ENCODE measurements at regions not wholly inside any gene's neighbourhood (a gene's known extent, or its start where the extent isn't known, plus 50 kb on each side); places are given as distances from the start of the nearest gene placed in this dataset.

DNA sequence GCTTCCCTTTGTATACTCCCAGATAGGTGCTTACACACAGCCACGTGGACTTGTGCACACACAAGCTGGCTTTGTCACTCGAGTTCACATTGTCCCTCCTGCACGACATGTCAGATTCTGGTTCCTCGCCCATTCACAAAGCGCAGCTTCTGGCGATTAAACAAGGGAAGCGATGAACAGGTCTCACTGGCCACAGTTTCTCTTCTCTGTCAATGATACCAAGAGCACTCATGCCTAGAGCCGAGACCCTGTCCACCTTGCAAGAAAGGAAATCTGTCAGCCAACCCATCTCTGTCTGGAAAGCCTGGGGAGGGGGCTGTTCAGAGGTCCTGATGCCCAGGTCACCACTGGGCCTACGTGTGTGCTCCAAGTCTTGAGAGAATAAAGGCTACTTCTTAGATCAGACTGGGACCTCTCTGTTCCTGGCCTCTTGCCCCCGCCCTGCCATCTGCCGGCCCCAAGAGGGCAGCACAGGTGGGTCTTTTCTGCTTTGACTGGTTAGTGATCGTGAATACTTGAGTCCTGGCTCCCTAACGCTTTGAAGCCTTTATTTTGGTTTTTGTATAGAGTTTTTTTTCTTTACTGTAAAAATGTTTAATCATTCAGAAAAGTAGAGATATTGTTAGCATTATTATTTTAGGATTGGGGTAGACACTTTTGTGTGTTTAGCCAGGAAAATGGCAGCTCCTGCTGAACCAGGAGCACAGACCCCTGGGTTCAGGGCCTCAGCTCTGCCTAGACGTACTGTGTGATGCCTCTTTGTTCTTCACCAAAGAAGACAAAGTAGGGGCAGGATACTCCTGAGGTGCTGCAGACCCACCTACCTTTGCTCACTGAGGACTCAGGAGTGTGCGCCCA lies 104.7 kb downstream of the MRM1 start:
- no peak for DNase-seq
- H3K4me1 ChIP-seq (ENCODE audit: insufficient read depth): no peaks in the 10 kb centered on the region
- H3K27me3 ChIP-seq: no peaks in the 10 kb centered on the region
- H3K27ac ChIP-seq: no peak overlapping the region
- no peaks in the 10 kb centered on the region for H3K36me3 ChIP-seq
- 50 to 57% (median 55%) methylated on average over 15 of the region's 15 CpGs for WGBS, 3 donors
- no peak for TF ChIP-seq POLR2A (IDR thresholded peaks at IDR 0.05)
- TF ChIP-seq CTCF (IDR thresholded peaks at IDR 0.05): no peak
- no peak for TF ChIP-seq EP300 (IDR thresholded peaks at IDR 0.05)
- intact Hi-C loops (cut with DNase I): no loop called here
- no peak overlapping the region for H3K4me3 ChIP-seq
- H3K9me3 ChIP-seq: no peaks in the 10 kb centered on the region

DNA sequence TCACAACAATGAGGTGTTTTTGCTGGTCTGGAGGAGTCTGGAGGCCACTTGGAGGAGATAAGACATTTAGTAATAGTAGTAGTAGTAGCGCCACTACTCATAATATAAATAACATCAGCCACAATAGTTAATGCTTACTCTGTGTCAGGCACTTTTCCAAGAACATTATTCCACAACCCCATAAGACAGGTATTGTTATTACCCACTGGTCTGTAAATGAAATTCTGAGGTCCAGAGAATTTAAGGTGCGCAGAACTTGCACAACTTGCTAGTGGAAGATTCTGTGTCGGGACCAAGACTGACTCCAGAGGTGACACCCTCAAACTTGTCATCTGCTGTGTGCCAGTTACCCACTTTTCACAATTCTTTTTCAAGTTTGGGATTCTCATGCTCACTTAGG lies 106.5 kb downstream of the MRM1 start:
- 84 to 85% (median 84%) methylated on average over 3 of the region's 3 CpGs for WGBS, 3 donors
- H3K36me3 ChIP-seq: no peaks in the 10 kb centered on the region

GRCh38 chr17:36714789-36715188 lies 113.4 kb downstream of the MRM1 start:
- DNase-seq: no peak

More for the DNA sequence above, 106.5 kb downstream of the MRM1 start:
- Histone ChIP-seq H3K9me3 (no peaks in the 10 kb centered on the region), H3K4me3 (no peak overlapping the region), H3K27ac (no peak overlapping the region), H3K27me3 (no peaks in the 10 kb centered on the region), H3K4me1 (ENCODE audit: insufficient read depth) (no peaks in the 10 kb centered on the region)
- TF ChIP-seq EP300 (IDR thresholded peaks at IDR 0.05) (no peak), CTCF (IDR thresholded peaks at IDR 0.05) (no peak), POLR2A (IDR thresholded peaks at IDR 0.05) (no peak)
- intact Hi-C loops (cut with DNase I): no loop called here
- no peak for DNase-seq

DNA sequence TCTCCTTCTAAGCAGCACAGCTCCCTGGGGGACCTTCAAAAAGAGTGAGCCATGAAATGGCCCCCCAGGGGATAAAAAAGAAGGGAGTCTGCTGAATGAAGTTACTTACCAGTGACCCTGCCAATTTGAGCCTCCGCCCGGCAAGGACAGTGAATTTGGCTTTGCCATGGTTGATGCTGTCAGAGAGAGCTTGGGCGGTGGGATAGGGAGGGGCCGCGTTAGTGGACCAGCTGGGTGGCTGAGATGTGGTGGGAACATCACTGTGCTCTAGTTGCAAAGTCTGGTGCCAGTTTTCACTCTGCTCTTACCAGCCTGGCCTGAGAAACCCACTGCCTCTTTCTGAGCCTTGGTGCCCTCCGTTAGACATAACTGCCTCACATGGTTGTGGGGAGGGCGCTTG lies 114.6 kb downstream of the MRM1 start:
- Histone ChIP-seq H3K27ac (no peak overlapping the region), H3K27me3 (no peaks in the 10 kb centered on the region), H3K4me1 (ENCODE audit: insufficient read depth) (no peaks in the 10 kb centered on the region), H3K9me3 (no peaks in the 10 kb centered on the region), H3K36me3 (no peaks in the 10 kb centered on the region), H3K4me3 (no peak overlapping the region)
- WGBS, 3 donors: 81 to 88% (median 86%) methylated on average over 7 of the region's 7 CpGs
- TF ChIP-seq EP300 (IDR thresholded peaks at IDR 0.05) (no peak), POLR2A (IDR thresholded peaks at IDR 0.05) (no peak), CTCF (IDR thresholded peaks at IDR 0.05) (no peak)
- no peak for DNase-seq
- intact Hi-C loops (cut with DNase I): no loop called here

More at GRCh38 chr17:36714789-36715188, 113.4 kb downstream of the MRM1 start:
- no peaks in the 10 kb centered on the region for H3K27me3 ChIP-seq
- no peak overlapping the region for H3K27ac ChIP-seq
- TF ChIP-seq CTCF (IDR thresholded peaks at IDR 0.05) (no peak), POLR2A (IDR thresholded peaks at IDR 0.05) (no peak), EP300 (IDR thresholded peaks at IDR 0.05) (no peak)
- intact Hi-C loops (cut with DNase I): no loop called here
- H3K4me1 ChIP-seq (ENCODE audit: insufficient read depth): no peaks in the 10 kb centered on the region
- no peaks in the 10 kb centered on the region for H3K9me3 ChIP-seq
- no peak overlapping the region for H3K4me3 ChIP-seq
- 80 to 90% (median 86%) methylated on average over 6 of the region's 6 CpGs for WGBS, 3 donors
- no peaks in the 10 kb centered on the region for H3K36me3 ChIP-seq
